HAP-1 (cell line): ENCODE measurements at regions not wholly inside any gene's neighbourhood (a gene's known extent, or its start where the extent isn't known, plus 50 kb on each side); places are given as distances from the start of the nearest gene placed in this dataset.

Source experiments
- DNase-seq, 2 experiments: peaks; one replicate each; pipeline ENCODE4 v3.0.0-alpha.2; 2016 to 2020; ENCODE audit warnings: low spot score in 2 of 2
- H3K27me3 ChIP-seq: fragments of 250-450 bp; sonication (Bioruptor Pico); 2 replicates; pipeline ENCODE4 v1.5.1; 2020; ENCODE audit warnings: low read depth, mild to moderate bottlenecking, moderate library complexity
- H3K36me3 ChIP-seq: fragments of 250-450 bp; sonication (Bioruptor Pico); replicated peaks from 2 replicates; pipeline ENCODE4 v1.5.1; 2020; ENCODE audit warnings: mild to moderate bottlenecking
- H3K4me1 ChIP-seq: fragments of 250-450 bp; sonication (Bioruptor Pico); 2 replicates; pipeline ENCODE4 v1.5.1; 2020; ENCODE audit warnings: mild to moderate bottlenecking
- H3K4me3 ChIP-seq: fragments of 250-450 bp; sonication (Bioruptor Pico); 2 replicates; pipeline ENCODE4 v1.5.1; 2020; ENCODE audit warnings: mild to moderate bottlenecking, moderate library complexity
- H3K9me3 ChIP-seq: fragments of 250-450 bp; sonication (Bioruptor Pico); 2 replicates; pipeline ENCODE4 v1.5.1; 2020; ENCODE audit warnings: mild to moderate bottlenecking, moderate library complexity
- in situ Hi-C: fragments of 300-500 bp; cut with MboI; formaldehyde crosslinking; loops from 3 replicates; pipeline ENCODE4 v1.14.3; 2020; ENCODE audit warnings: low sequenced_read_pairs, inconsistent platforms, mixed read lengths

- no peaks in the 10 kb centered on the region for H3K4me1 ChIP-seq
- H3K27me3 ChIP-seq: no peaks in the 10 kb centered on the region
- in situ Hi-C loops: no loop called here
- DNase-seq: no peak
- H3K36me3 ChIP-seq: no peaks in the 10 kb centered on the region
- H3K9me3 ChIP-seq: no peaks in the 10 kb centered on the region
- H3K4me3 ChIP-seq: no peak overlapping the region
These were observed 330.1 kb upstream of the MARCKS start for GRCh38 chr6:113526995-113527394.

DNA sequence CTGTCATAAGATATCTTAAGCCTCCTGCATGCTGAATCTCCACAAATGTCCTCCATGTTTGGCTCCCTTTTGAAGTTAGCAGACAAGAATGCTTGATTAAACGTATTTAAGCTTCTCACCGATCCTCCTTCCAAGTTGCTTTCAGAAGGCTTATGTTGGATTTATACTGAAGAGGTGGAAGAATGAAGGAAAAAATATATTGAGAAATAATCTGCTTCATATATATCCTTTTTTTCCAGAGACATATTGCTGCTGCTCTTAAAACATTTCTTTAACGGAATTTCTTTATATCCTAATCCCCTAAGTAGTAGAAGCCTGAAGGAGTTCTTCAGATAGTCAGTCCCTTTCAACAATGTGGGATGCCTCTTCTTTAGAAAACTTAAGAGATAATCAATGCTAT, 329.0 kb upstream of the MARCKS start:
- H3K4me3 ChIP-seq: no peak overlapping the region
- no peaks in the 10 kb centered on the region for H3K9me3 ChIP-seq
- H3K4me1 ChIP-seq: no peaks in the 10 kb centered on the region
- no peak for DNase-seq
- no peaks in the 10 kb centered on the region for H3K36me3 ChIP-seq
- no peaks in the 10 kb centered on the region for H3K27me3 ChIP-seq
- in situ Hi-C loops: no loop called here

DNA sequence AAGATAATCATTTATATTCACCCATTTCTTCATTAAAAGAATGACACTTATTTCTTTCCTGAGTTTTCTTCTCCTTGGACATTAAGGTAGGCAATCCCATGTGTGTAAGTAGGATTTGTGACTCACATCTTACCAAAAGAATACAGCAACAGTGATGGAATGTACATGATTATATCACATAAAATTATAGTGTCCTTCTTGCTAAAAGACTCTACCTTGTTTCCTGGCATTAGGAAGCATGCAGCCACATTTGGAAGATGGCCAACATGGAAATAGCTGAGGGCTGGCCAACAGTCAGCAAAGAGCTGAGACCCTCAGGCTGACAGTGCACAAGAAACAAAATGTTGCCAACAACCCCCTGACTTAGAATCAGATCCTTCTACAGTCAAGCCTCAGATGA, 327.9 kb upstream of the MARCKS start:
- Histone ChIP-seq H3K27me3 (no peaks in the 10 kb centered on the region), H3K36me3 (no peaks in the 10 kb centered on the region), H3K4me1 (no peaks in the 10 kb centered on the region), H3K9me3 (no peaks in the 10 kb centered on the region), H3K4me3 (no peak overlapping the region)
- in situ Hi-C loops: no loop called here
- no peak for DNase-seq

- in situ Hi-C loops: no loop called here
- no peak overlapping the region for H3K4me3 ChIP-seq
These were observed 327.3 kb upstream of the MARCKS start for GRCh38 chr6:113529879-113530278.

DNA sequence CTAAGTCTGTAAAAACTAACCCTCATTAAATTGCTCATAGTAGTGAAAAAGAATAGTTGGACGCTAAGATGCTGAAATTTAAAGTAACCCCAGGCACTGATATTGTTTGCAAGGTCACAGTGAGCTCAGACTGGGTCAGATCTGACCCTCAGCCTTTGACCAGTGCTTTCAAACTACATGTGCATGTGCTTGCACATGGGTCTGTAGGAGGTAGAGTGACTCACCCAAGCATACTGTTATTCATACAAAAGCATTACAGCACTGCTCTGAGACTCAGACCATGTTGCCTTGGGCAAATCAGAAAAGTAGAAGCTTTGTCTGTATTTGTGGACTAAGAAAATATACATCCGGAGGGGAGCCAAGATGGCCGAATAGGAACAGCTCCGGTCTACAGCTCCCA, 326.4 kb upstream of the MARCKS start:
- no peak for DNase-seq
- no peaks in the 10 kb centered on the region for H3K9me3 ChIP-seq
- no peaks in the 10 kb centered on the region for H3K27me3 ChIP-seq
- H3K36me3 ChIP-seq: no peaks in the 10 kb centered on the region
- H3K4me3 ChIP-seq: no peak overlapping the region
- in situ Hi-C loops: no loop called here
- no peaks in the 10 kb centered on the region for H3K4me1 ChIP-seq

More at GRCh38 chr6:113529879-113530278, 327.3 kb upstream of the MARCKS start:
- no peaks in the 10 kb centered on the region for H3K27me3 ChIP-seq
- H3K4me1 ChIP-seq: no peaks in the 10 kb centered on the region
- no peaks in the 10 kb centered on the region for H3K9me3 ChIP-seq
- DNase-seq: no peak
- no peaks in the 10 kb centered on the region for H3K36me3 ChIP-seq

DNA sequence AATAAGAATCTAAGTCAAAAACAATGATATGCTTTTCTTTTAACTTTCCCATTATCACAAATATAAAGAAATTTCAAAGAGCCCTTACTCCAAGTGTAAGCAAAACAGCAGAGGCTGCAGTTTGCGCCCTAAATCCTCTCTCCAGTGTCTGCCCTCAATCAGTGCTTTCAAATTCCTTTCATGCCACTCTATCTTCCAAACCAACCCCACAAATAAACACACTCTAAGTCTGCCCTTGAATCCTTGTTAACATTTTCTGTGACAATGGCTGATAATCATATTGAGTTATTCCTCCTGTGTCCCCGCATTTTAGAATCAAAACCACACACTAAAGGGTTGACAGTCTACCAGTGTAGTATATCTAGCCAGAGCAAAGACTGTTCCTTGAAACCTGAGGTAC, 317.9 kb upstream of the MARCKS start:
- in situ Hi-C loops: no loop called here
- Histone ChIP-seq H3K4me1 (no peaks in the 10 kb centered on the region), H3K27me3 (no peaks in the 10 kb centered on the region), H3K4me3 (no peak overlapping the region), H3K9me3 (no peaks in the 10 kb centered on the region), H3K36me3 (no peaks in the 10 kb centered on the region)
- no peak for DNase-seq

- H3K4me3 ChIP-seq: no peak overlapping the region
- no peak for DNase-seq
- no peaks in the 10 kb centered on the region for H3K4me1 ChIP-seq
- no peaks in the 10 kb centered on the region for H3K9me3 ChIP-seq
- in situ Hi-C loops: no loop called here
- H3K36me3 ChIP-seq: no peaks in the 10 kb centered on the region
- H3K27me3 ChIP-seq: no peaks in the 10 kb centered on the region
These were observed 317.5 kb upstream of the MARCKS start for GRCh38 chr6:113539623-113540022.

DNA sequence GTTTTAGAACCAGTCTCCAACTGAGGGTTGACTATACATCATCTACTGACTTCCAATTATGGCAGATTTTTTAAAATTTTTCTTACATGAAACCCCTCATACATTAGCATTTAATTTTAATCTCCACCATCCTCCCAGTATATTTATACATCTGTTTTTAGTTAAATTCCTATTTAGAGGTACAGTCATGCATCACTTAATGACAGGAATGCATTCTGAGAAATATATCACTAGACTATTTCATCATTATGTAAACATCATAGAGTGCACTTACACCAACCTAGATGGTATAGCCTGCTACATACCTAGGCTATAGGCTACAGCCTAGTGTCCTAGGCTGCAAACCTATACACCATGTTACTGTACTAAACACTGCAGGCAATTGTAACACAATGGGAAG, 316.7 kb upstream of the MARCKS start:
- no peak for DNase-seq
- in situ Hi-C loops: no loop called here
- H3K36me3 ChIP-seq: no peaks in the 10 kb centered on the region

GRCh38 chr6:113551168-113551567, 306.0 kb upstream of the MARCKS start:
- no peak for DNase-seq
- H3K36me3 ChIP-seq: no peaks in the 10 kb centered on the region
- H3K4me3 ChIP-seq: no peak overlapping the region
- H3K27me3 ChIP-seq: no peaks in the 10 kb centered on the region
- no peaks in the 10 kb centered on the region for H3K9me3 ChIP-seq
- no peaks in the 10 kb centered on the region for H3K4me1 ChIP-seq
- in situ Hi-C loops: no loop called here

More for the DNA sequence above, 316.7 kb upstream of the MARCKS start:
- Histone ChIP-seq H3K9me3 (no peaks in the 10 kb centered on the region), H3K4me3 (no peak overlapping the region), H3K27me3 (no peaks in the 10 kb centered on the region), H3K4me1 (no peaks in the 10 kb centered on the region)

GRCh38 chr6:113556775-113557174, 300.4 kb upstream of the MARCKS start:
- no peaks in the 10 kb centered on the region for H3K9me3 ChIP-seq
- H3K4me1 ChIP-seq: no peaks in the 10 kb centered on the region
- no peak for DNase-seq
- no peaks in the 10 kb centered on the region for H3K36me3 ChIP-seq
- in situ Hi-C loops: no loop called here
- no peak overlapping the region for H3K4me3 ChIP-seq
- H3K27me3 ChIP-seq: no peaks in the 10 kb centered on the region

- Histone ChIP-seq H3K4me3 (no peak overlapping the region), H3K4me1 (no peaks in the 10 kb centered on the region), H3K36me3 (no peaks in the 10 kb centered on the region), H3K9me3 (no peaks in the 10 kb centered on the region), H3K27me3 (no peaks in the 10 kb centered on the region)
- DNase-seq: no peak
- in situ Hi-C loops: no loop called here
These were observed 298.7 kb upstream of the MARCKS start for GRCh38 chr6:113558431-113558830.

DNA sequence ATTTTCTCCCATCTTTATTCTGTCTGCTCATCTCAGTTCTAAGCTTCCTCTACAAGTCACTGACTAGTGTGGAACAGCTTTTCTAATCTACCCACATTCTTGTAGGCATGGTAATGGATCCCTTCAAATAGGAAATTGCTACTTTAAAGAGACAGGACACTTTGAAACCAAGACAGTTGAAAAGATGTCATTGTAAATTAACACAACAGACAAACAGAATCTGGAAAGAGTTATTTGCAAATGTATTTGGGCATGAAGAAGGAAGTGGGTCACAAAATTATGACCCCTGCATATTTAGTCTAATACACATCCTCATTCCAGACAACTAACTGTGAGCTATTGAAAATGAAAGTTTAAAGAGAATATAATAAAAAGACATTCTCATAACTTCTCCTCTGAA, 298.2 kb upstream of the MARCKS start:
- H3K36me3 ChIP-seq: no peaks in the 10 kb centered on the region
- H3K4me3 ChIP-seq: no peak overlapping the region
- no peaks in the 10 kb centered on the region for H3K27me3 ChIP-seq
- DNase-seq: no peak
- H3K9me3 ChIP-seq: no peaks in the 10 kb centered on the region
- no peaks in the 10 kb centered on the region for H3K4me1 ChIP-seq
- in situ Hi-C loops: no loop called here

- H3K9me3 ChIP-seq: no peaks in the 10 kb centered on the region
- no peak overlapping the region for H3K4me3 ChIP-seq
- in situ Hi-C loops: no loop called here
- no peaks in the 10 kb centered on the region for H3K36me3 ChIP-seq
- H3K27me3 ChIP-seq: no peaks in the 10 kb centered on the region
- DNase-seq: no peak
- H3K4me1 ChIP-seq: no peaks in the 10 kb centered on the region
These were observed 296.8 kb upstream of the MARCKS start for GRCh38 chr6:113560376-113560775.

DNA sequence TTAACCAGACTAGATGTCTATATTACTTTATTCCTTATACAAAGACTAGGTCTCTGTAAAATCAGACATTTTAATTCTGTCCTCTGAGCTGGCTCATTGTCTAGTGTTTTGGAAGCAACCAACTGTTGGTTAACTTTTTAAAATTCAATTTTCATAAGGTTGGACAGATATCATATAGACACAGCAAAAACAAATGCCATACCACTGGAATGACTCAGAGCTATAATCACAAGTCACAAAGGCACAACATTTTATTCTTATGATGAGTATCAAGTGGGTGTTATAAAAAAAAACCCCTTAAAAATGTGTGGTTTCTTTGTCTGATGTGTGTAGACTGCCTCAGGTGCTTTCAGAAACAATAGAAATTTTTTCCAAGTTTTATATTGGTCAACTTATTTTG, 296.2 kb upstream of the MARCKS start:
- no peak for DNase-seq

GRCh38 chr6:113562248-113562647, 294.9 kb upstream of the MARCKS start:
- H3K36me3 ChIP-seq: no peaks in the 10 kb centered on the region

More for the DNA sequence above, 296.2 kb upstream of the MARCKS start:
- Histone ChIP-seq H3K4me3 (no peak overlapping the region), H3K36me3 (no peaks in the 10 kb centered on the region), H3K4me1 (no peaks in the 10 kb centered on the region), H3K9me3 (no peaks in the 10 kb centered on the region), H3K27me3 (no peaks in the 10 kb centered on the region)
- in situ Hi-C loops: no loop called here

More at GRCh38 chr6:113562248-113562647, 294.9 kb upstream of the MARCKS start:
- in situ Hi-C loops: no loop called here
- Histone ChIP-seq H3K4me1 (no peaks in the 10 kb centered on the region), H3K4me3 (no peak overlapping the region), H3K27me3 (no peaks in the 10 kb centered on the region), H3K9me3 (no peaks in the 10 kb centered on the region)
- no peak for DNase-seq
